ENCODE measurements at regions not wholly inside any gene's neighbourhood (a gene's known extent, or its start where the extent isn't known, plus 50 kb on each side); places are given as distances from the start of the nearest gene placed in this dataset.
"Not testable (repeated sequence)": the region's sequence is repeated elsewhere in the genome, so short reads cannot be mapped to it uniquely, and the experiment has no call there.

GRCh38 chr6:88413459-88413858, 247.3 kb upstream of the CNR1 start:
- Mint-ChIP-seq H3K9me3 (ENCODE audit: low read depth) (peaks cover 5% of the 10 kb centered on the region), H3K27me3 (ENCODE audit: low read depth) (no peaks in the 10 kb centered on the region)
- TF ChIP-seq CTCF (IDR thresholded peaks at IDR 0.05): no peak

GRCh38 chr6:88408355-88408754, 242.2 kb upstream of the CNR1 start:
- not testable (repeated sequence) for H3K4me1 Mint-ChIP-seq (ENCODE audit: low read depth)

More at GRCh38 chr6:88413459-88413858, 247.3 kb upstream of the CNR1 start:
- DNase-seq (ENCODE audit: low spot score): no peak
- H3K27ac Mint-ChIP-seq (ENCODE audit: unreplicated experiment): no peak overlapping the region
- H3K4me1 Mint-ChIP-seq (ENCODE audit: low read depth): no peaks in the 10 kb centered on the region
- H3K4me3 Mint-ChIP-seq (ENCODE audit: unreplicated experiment): no peak overlapping the region
- H3K36me3 Mint-ChIP-seq (ENCODE audit: low read depth): no peaks in the 10 kb centered on the region

GRCh38 chr6:88406674-88407073, 240.5 kb upstream of the CNR1 start:
- H3K9me3 Mint-ChIP-seq (ENCODE audit: low read depth); H3K4me1 Mint-ChIP-seq (ENCODE audit: low read depth); H3K36me3 Mint-ChIP-seq (ENCODE audit: low read depth); DNase-seq (ENCODE audit: low spot score); H3K27ac Mint-ChIP-seq (ENCODE audit: unreplicated experiment); H3K27me3 Mint-ChIP-seq (ENCODE audit: low read depth); H3K4me3 Mint-ChIP-seq (ENCODE audit: unreplicated experiment): not testable (repeated sequence)

More at GRCh38 chr6:88408355-88408754, 242.2 kb upstream of the CNR1 start:
- not testable (repeated sequence) for H3K27ac Mint-ChIP-seq (ENCODE audit: unreplicated experiment); H3K27me3 Mint-ChIP-seq (ENCODE audit: low read depth); DNase-seq (ENCODE audit: low spot score); H3K36me3 Mint-ChIP-seq (ENCODE audit: low read depth); H3K4me3 Mint-ChIP-seq (ENCODE audit: unreplicated experiment); H3K9me3 Mint-ChIP-seq (ENCODE audit: low read depth)

GRCh38 chr6:88403486-88403885, 237.3 kb upstream of the CNR1 start:
- DNase-seq (ENCODE audit: low spot score): no peak
- no peak overlapping the region for H3K4me3 Mint-ChIP-seq (ENCODE audit: unreplicated experiment)
- H3K27ac Mint-ChIP-seq (ENCODE audit: unreplicated experiment): no peak overlapping the region
- no peak for TF ChIP-seq CTCF (IDR thresholded peaks at IDR 0.05)
- no peaks in the 10 kb centered on the region for H3K4me1 Mint-ChIP-seq (ENCODE audit: low read depth)
- H3K27me3 Mint-ChIP-seq (ENCODE audit: low read depth): peaks cover 8% of the 10 kb centered on the region
- H3K9me3 Mint-ChIP-seq (ENCODE audit: low read depth): peaks cover 3% of the 10 kb centered on the region
- no peaks in the 10 kb centered on the region for H3K36me3 Mint-ChIP-seq (ENCODE audit: low read depth)

- H3K9me3 Mint-ChIP-seq (ENCODE audit: low read depth): no peaks in the 10 kb centered on the region
- H3K4me3 Mint-ChIP-seq (ENCODE audit: unreplicated experiment): no peak overlapping the region
- no peak for TF ChIP-seq CTCF (IDR thresholded peaks at IDR 0.05)
- H3K36me3 Mint-ChIP-seq (ENCODE audit: low read depth): no peaks in the 10 kb centered on the region
- H3K27me3 Mint-ChIP-seq (ENCODE audit: low read depth): peaks cover 8% of the 10 kb centered on the region
- DNase-seq (ENCODE audit: low spot score): no peak
- H3K27ac Mint-ChIP-seq (ENCODE audit: unreplicated experiment): no peak overlapping the region
- H3K4me1 Mint-ChIP-seq (ENCODE audit: low read depth): no peaks in the 10 kb centered on the region
These were observed 236.8 kb upstream of the CNR1 start for GRCh38 chr6:88402909-88403308.

GRCh38 chr6:88390998-88391397, 224.9 kb upstream of the CNR1 start:
- not testable (repeated sequence) for H3K4me1 Mint-ChIP-seq (ENCODE audit: low read depth); H3K36me3 Mint-ChIP-seq (ENCODE audit: low read depth); H3K4me3 Mint-ChIP-seq (ENCODE audit: unreplicated experiment); DNase-seq (ENCODE audit: low spot score); H3K27ac Mint-ChIP-seq (ENCODE audit: unreplicated experiment)
- Mint-ChIP-seq H3K27me3 (ENCODE audit: low read depth) (peaks cover 20% of the 10 kb centered on the region), H3K9me3 (ENCODE audit: low read depth) (peaks cover 12% of the 10 kb centered on the region)

- no peaks in the 10 kb centered on the region for H3K4me1 Mint-ChIP-seq (ENCODE audit: low read depth)
- peaks cover 10% of the 10 kb centered on the region for H3K9me3 Mint-ChIP-seq (ENCODE audit: low read depth)
These were observed 222.4 kb upstream of the CNR1 start for GRCh38 chr6:88388589-88388988.

More at GRCh38 chr6:88388589-88388988, 222.4 kb upstream of the CNR1 start:
- TF ChIP-seq CTCF (IDR thresholded peaks at IDR 0.05): no peak
- no peak overlapping the region for H3K4me3 Mint-ChIP-seq (ENCODE audit: unreplicated experiment)
- H3K27ac Mint-ChIP-seq (ENCODE audit: unreplicated experiment): no peak overlapping the region
- H3K27me3 Mint-ChIP-seq (ENCODE audit: low read depth): peaks cover 29% of the 10 kb centered on the region
- no peak for DNase-seq (ENCODE audit: low spot score)
- H3K36me3 Mint-ChIP-seq (ENCODE audit: low read depth): no peaks in the 10 kb centered on the region

All from chondrocyte (in vitro differentiated cells).